IMR-90 (cell line): ENCODE measurements at regions not wholly inside any gene's neighbourhood (a gene's known extent, or its start where the extent isn't known, plus 50 kb on each side); places are given as distances from the start of the nearest gene placed in this dataset.

ENCODE experiments used
- ATAC-seq: fragments of 200-7000 bp; cut with Tn5 transposase; 2 replicates; pipeline ENCODE4 v1.9.1; 2020; ENCODE audit warnings: low read depth, mild to moderate bottlenecking, moderate library complexity
- BruUV-seq: library from RNA; stranded (reverse); fragments of 400-500 nt; replicated peaks from 2 replicates; lab custom pipeline; 2021; lab: Mats Ljungman, UMichigan
- CTCF ChIA-PET: fragments of 300-600 bp; formaldehyde crosslinking; extraction: SDS; loops from one replicate; lab custom pipeline; 2021; ENCODE audit warnings: antibody characterized with exemption; lab: Yijun Ruan, JAX
- POLR2A ChIA-PET: fragments of 300-600 bp; sonication (Branson Sonifier 250); formaldehyde crosslinking; loops from one replicate; lab custom pipeline; 2022; ENCODE audit warnings: antibody characterized with exemption; ENCODE audit not compliant: unreplicated experiment; lab: Charles Lee
- DNase-seq: peaks from one replicate; pipeline ENCODE4 v3.0.0; 2013
- H2AFZ ChIP-seq: replicated peaks from 2 replicates; pipeline ENCODE3; 2013; ENCODE audit warnings: low read length, mild to moderate bottlenecking; ENCODE audit not compliant: poor library complexity
- H2AK5ac ChIP-seq: 2 replicates; pipeline ENCODE4 v1.6.1; 2013; ENCODE audit warnings: low read depth, low read length, inconsistent platforms
- H2AK9ac ChIP-seq: replicated peaks from 2 replicates; pipeline ENCODE3; 2013; ENCODE audit warnings: mild to moderate bottlenecking, low read depth, low read length, moderate library complexity; ENCODE audit not compliant: poor library complexity
- H2BK120ac ChIP-seq: 2 replicates; pipeline ENCODE4 v1.6.1; 2013; ENCODE audit warnings: low read depth, low read length, inconsistent platforms
- H2BK15ac ChIP-seq: 3 replicates; pipeline ENCODE4 v1.6.1; 2013; ENCODE audit warnings: low read depth, low read length, inconsistent platforms
- H2BK20ac ChIP-seq: 2 replicates; pipeline ENCODE4 v1.6.1; 2013; ENCODE audit warnings: low read depth, mild to moderate bottlenecking, inconsistent platforms, low read length, moderate library complexity
- H2BK5ac ChIP-seq: 2 replicates; pipeline ENCODE4 v1.6.1; 2013; ENCODE audit warnings: mild to moderate bottlenecking, low read depth, low read length, inconsistent platforms; ENCODE audit not compliant: poor library complexity, severe bottlenecking
- H3K14ac ChIP-seq: replicated peaks from 2 replicates; pipeline ENCODE4 v1.6.1; 2013; ENCODE audit warnings: low read depth, low read length, inconsistent platforms
- H3K18ac ChIP-seq: 2 replicates; pipeline ENCODE4 v1.6.1; 2013; ENCODE audit warnings: low read depth, low read length, control low read depth
- H3K23ac ChIP-seq: 2 replicates; pipeline ENCODE4 v1.6.1; 2013; ENCODE audit warnings: low read depth, low read length, inconsistent platforms
- H3K27ac ChIP-seq: 2 replicates; pipeline ENCODE4 v1.5.1; 2013; ENCODE audit warnings: mild to moderate bottlenecking, control low read depth, low read length; ENCODE audit not compliant: insufficient read depth
- H3K27me3 ChIP-seq: 2 replicates; pipeline ENCODE4 v1.6.1; 2013; ENCODE audit warnings: low read length; ENCODE audit not compliant: control insufficient read depth, insufficient read depth
- H3K36me3 ChIP-seq: 2 replicates; pipeline ENCODE4 v1.6.1; 2013; ENCODE audit warnings: low read length, mixed read lengths; ENCODE audit not compliant: control insufficient read depth, insufficient read depth
- H3K4ac ChIP-seq: 2 replicates; pipeline ENCODE4 v1.6.1; 2013; ENCODE audit warnings: low read depth, low read length, inconsistent platforms
- H3K4me1 ChIP-seq: 2 replicates; pipeline ENCODE4 v1.6.1; 2013; ENCODE audit warnings: low read length, mixed read lengths; ENCODE audit not compliant: control insufficient read depth, insufficient read depth
- H3K4me2 ChIP-seq: 2 replicates; pipeline ENCODE4 v1.6.1; 2013; ENCODE audit warnings: low read depth, mild to moderate bottlenecking, control low read depth, low read length, moderate library complexity
- H3K4me3 ChIP-seq: 2 replicates; pipeline ENCODE4 v1.5.1; 2013; ENCODE audit warnings: low read depth, mild to moderate bottlenecking, control low read depth, low read length, moderate library complexity; ENCODE audit not compliant: insufficient read depth
- H3K56ac ChIP-seq: 2 replicates; pipeline ENCODE4 v1.6.1; 2013; ENCODE audit warnings: low read length, inconsistent platforms; ENCODE audit not compliant: insufficient read depth; ENCODE audit errors: extremely low read depth
- H3K79me1 ChIP-seq, 2 experiments: 2 replicates each; pipeline ENCODE4 v1.6.1; 2013; ENCODE audit warnings: low read length in 2 of 2, inconsistent platforms in 1 of 2, low read depth in 1 of 2
- H3K9ac ChIP-seq: 2 replicates; pipeline ENCODE4 v1.6.1; 2013; ENCODE audit warnings: low read depth, low read length, control low read depth
- H3K9me1 ChIP-seq: 2 replicates; pipeline ENCODE4 v1.6.1; 2013; ENCODE audit warnings: low read length, inconsistent platforms; ENCODE audit not compliant: insufficient read depth
- H3K9me3 ChIP-seq: 2 replicates; pipeline ENCODE4 v1.6.1; 2013; ENCODE audit warnings: low read length; ENCODE audit not compliant: control insufficient read depth, insufficient read depth
- H4K20me1 ChIP-seq: 2 replicates; pipeline ENCODE4 v1.6.1; 2013; ENCODE audit warnings: low read length, inconsistent platforms; ENCODE audit not compliant: insufficient read depth
- H4K5ac ChIP-seq: 2 replicates; pipeline ENCODE4 v1.6.1; 2013; ENCODE audit warnings: mild to moderate bottlenecking, low read depth, low read length, control low read depth
- H4K8ac ChIP-seq, 2 experiments: 2 replicates each; pipeline ENCODE4 v1.6.1; 2013; ENCODE audit warnings: low read depth in 2 of 2, low read length in 2 of 2, control low read depth in 1 of 2, inconsistent platforms in 1 of 2
- H4K91ac ChIP-seq: 2 replicates; pipeline ENCODE4 v1.6.1; 2013; ENCODE audit warnings: low read depth, low read length, inconsistent platforms; ENCODE audit not compliant: insufficient read depth
- BHLHE40 ChIP-seq: fragments of 150-350 bp; IDR thresholded peaks from 2 replicates; pipeline ENCODE4 v1.6.1; 2016; ENCODE audit warnings: mild to moderate bottlenecking, low read depth, low read length
- CEBPB ChIP-seq: IDR thresholded peaks from 2 replicates; pipeline ENCODE4 v1.6.1; 2012; ENCODE audit warnings: low read depth, low read length, improper control_type of control experiment
- CHD1 ChIP-seq: IDR thresholded peaks from 2 replicates; pipeline ENCODE4 v1.6.1; 2012; ENCODE audit warnings: low read depth, low read length, improper control_type of control experiment
- MAZ ChIP-seq: IDR thresholded peaks from 2 replicates; pipeline ENCODE4 v1.6.1; 2012; ENCODE audit warnings: low read depth, mild to moderate bottlenecking, low read length, improper control_type of control experiment, moderate library complexity, borderline replicate concordance
- RAD21 ChIP-seq: IDR thresholded peaks from 2 replicates; pipeline ENCODE4 v1.6.1; 2012; ENCODE audit warnings: low read length, improper control_type of control experiment
- WGBS, 2 experiments: methylation state at CpG; one replicate each; pipeline versions ENCODE4 v1.1.5 to v1.1.7; 2013; ENCODE audit warnings: missing lambda C conversion rate in 2 of 2; ENCODE audit not compliant: insufficient read length in 1 of 2; ENCODE audit errors: extremely low coverage in 2 of 2; 5-methylcytosine and 5-hydroxymethylcytosine counted together
- dilution Hi-C: fragments of 300-500 bp; cut with HindIII; formaldehyde crosslinking; loops from one replicate; pipeline ENCODE4 v1.14.3; 2018; ENCODE audit warnings: low sequenced_read_pairs; ENCODE audit not compliant: unreplicated experiment
- in situ Hi-C: fragments of 300-500 bp; cut with MboI; formaldehyde crosslinking; loops from 3 replicates; pipeline ENCODE4 v1.14.3; 2019; ENCODE audit warnings: low sequenced_read_pairs, inconsistent platforms, mixed read lengths
- intact Hi-C: fragments of 100-400 bp; cut with micrococcal nuclease; formaldehyde crosslinking; loops from 2 replicates; pipeline ENCODE4 v1.10.0; 2022

- Histone ChIP-seq H3K4me3 (no peak overlapping the region), H3K9ac (no peak overlapping the region), H3K79me1 (no peaks in the 10 kb centered on the region), H4K5ac (no peak overlapping the region), H3K4me1 (no peaks in the 10 kb centered on the region), H3K14ac (no peak overlapping the region), H4K91ac (no peak overlapping the region), H3K36me3 (no peaks in the 10 kb centered on the region), H3K9me3 (no peaks in the 10 kb centered on the region), H2AFZ (no peak overlapping the region), H2BK120ac (no peak overlapping the region), H3K4me2 (no peak overlapping the region), H3K56ac (no peak overlapping the region), H3K4ac (no peak overlapping the region), H2BK20ac (no peak overlapping the region), H2BK5ac (no peak overlapping the region), H3K9me1 (no peaks in the 10 kb centered on the region), H3K23ac (no peak overlapping the region), H2AK9ac (no peak overlapping the region), H4K20me1 (no peaks in the 10 kb centered on the region), H3K18ac (no peak overlapping the region), H2BK15ac (no peak overlapping the region), H2AK5ac (no peak overlapping the region), H3K27me3 (peaks cover 2% of the 10 kb centered on the region), H4K8ac (no peak overlapping the region), H3K27ac (no peak overlapping the region)
- no TSS peak for BruUV-seq
- CTCF ChIA-PET, result no interaction called here
- in situ Hi-C loops, result no loop called here
- dilution Hi-C loops, result no loop called here
- DNase-seq (no peak), ATAC-seq (no peak)
- intact Hi-C loops, result no loop called here
- TF ChIP-seq MAZ, result no peak
- no peak for TF ChIP-seq CHD1
- no peak for TF ChIP-seq CEBPB
- no peak for TF ChIP-seq RAD21
- TF ChIP-seq BHLHE40, result no peak
- whole genome bisulfite sequencing, 2 experiments, result no CpG with 5 or more reads among the region's 2 CpGs
- POLR2A ChIA-PET, result no interaction called here
Measured at GRCh38 chr6:106778943-106779342, 149.6 kb downstream of the QRSL1 start.
